Breast epithelium (tissue), 3 donors: ENCODE measurements at regions not wholly inside any gene's neighbourhood (a gene's known extent, or its start where the extent isn't known, plus 50 kb on each side); places are given as distances from the start of the nearest gene placed in this dataset.

ENCODE experiments used
- CTCF ChIP-seq, 3 donors: fragments of 450-650 bp; IDR thresholded peaks; one replicate each; pipeline ENCODE4 v1.5.1; 2016 to 2017; ENCODE audit warnings: antibody characterized with exemption in 3 of 3, mild to moderate bottlenecking in 3 of 3, moderate library complexity in 3 of 3
- POLR2A ChIP-seq: fragments of 450-650 bp; IDR thresholded peaks from one replicate; pipeline ENCODE4 v1.6.1; 2016; ENCODE audit warnings: antibody characterized with exemption, mild to moderate bottlenecking, moderate library complexity
- POLR2AphosphoS5 ChIP-seq, 3 donors: sonication (generic); formaldehyde crosslinking; IDR thresholded peaks; one replicate each; pipeline ENCODE4 v1.6.1; 2017; ENCODE audit warnings: antibody characterized with exemption in 3 of 3

GRCh38 chr2:40824278-40824677, 372.4 kb upstream of the SLC8A1 start:
- no peak for TF ChIP-seq CTCF (IDR thresholded peaks at IDR 0.05)
- TF ChIP-seq POLR2AphosphoS5 (IDR thresholded peaks at IDR 0.05) = no peak
- TF ChIP-seq POLR2A = no peak
